Peyer's patch (tissue), 4 donors: ENCODE measurements at regions not wholly inside any gene's neighbourhood (a gene's known extent, or its start where the extent isn't known, plus 50 kb on each side); places are given as distances from the start of the nearest gene placed in this dataset.

Experiments
- POLR2A ChIP-seq, 2 donors: fragments of 450-650 bp; IDR thresholded peaks; one replicate each; pipeline ENCODE4 v1.5.1; 2017; ENCODE audit warnings: antibody characterized with exemption in 2 of 2, mild to moderate bottlenecking in 2 of 2, moderate library complexity in 2 of 2
- TF ChIP-seq, protein P1 (sequence below), 6 experiments: fragments of 450-650 bp in 4 of 6; fragments of 200-600 bp in 2 of 6; sonication (generic) in 1 of 6; IDR thresholded peaks; one replicate each; pipeline ENCODE4 v1.5.1; 2017 to 2019; ENCODE audit warnings: antibody characterized with exemption in 6 of 6, mild to moderate bottlenecking in 3 of 6, moderate library complexity in 1 of 6

DNA sequence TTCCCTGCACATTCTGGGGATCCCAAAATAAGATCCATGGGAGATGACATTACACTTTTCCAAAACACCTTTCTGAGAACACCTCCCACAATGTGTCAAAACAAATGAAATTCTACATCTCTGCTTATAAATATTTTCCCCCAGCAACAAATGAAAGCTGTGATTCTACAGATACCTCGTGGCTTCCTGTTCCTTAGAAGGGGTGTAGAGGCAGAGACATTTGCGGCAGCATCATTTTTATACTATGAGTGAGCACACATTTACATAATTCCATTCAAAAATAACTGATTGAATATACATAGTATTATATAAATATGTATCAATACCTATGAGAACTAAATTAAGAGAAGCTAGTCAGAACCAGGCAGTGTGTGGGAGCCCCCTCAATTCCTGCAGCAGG is 213.9 kb upstream of the JARID2 start:
- TF ChIP-seq, protein P1, sequence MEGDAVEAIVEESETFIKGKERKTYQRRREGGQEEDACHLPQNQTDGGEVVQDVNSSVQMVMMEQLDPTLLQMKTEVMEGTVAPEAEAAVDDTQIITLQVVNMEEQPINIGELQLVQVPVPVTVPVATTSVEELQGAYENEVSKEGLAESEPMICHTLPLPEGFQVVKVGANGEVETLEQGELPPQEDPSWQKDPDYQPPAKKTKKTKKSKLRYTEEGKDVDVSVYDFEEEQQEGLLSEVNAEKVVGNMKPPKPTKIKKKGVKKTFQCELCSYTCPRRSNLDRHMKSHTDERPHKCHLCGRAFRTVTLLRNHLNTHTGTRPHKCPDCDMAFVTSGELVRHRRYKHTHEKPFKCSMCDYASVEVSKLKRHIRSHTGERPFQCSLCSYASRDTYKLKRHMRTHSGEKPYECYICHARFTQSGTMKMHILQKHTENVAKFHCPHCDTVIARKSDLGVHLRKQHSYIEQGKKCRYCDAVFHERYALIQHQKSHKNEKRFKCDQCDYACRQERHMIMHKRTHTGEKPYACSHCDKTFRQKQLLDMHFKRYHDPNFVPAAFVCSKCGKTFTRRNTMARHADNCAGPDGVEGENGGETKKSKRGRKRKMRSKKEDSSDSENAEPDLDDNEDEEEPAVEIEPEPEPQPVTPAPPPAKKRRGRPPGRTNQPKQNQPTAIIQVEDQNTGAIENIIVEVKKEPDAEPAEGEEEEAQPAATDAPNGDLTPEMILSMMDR (IDR thresholded peaks at IDR 0.05): no peak
- TF ChIP-seq POLR2A (IDR thresholded peaks at IDR 0.05): no peak
